Endothelial cell of umbilical vein (primary cell): ENCODE measurements at regions not wholly inside any gene's neighbourhood (a gene's known extent, or its start where the extent isn't known, plus 50 kb on each side); places are given as distances from the start of the nearest gene placed in this dataset.

Experiments
- CTCF ChIP-seq, 2 donors: IDR thresholded peaks; 1 replicate in 1 of 2; 2 replicates in 1 of 2; pipeline ENCODE4 v1.5.1; 2011; ENCODE audit warnings: low read length in 2 of 2, mild to moderate bottlenecking in 2 of 2, moderate library complexity in 2 of 2, control low read depth in 1 of 2, inconsistent platforms in 1 of 2, low read depth in 1 of 2; ENCODE audit not compliant: insufficient read depth in 1 of 2; ENCODE audit errors: extremely low read depth in 1 of 2
- EZH2 ChIP-seq: IDR thresholded peaks from 2 replicates; pipeline ENCODE4 v1.6.1; 2012; ENCODE audit warnings: borderline replicate concordance, low read depth, mild to moderate bottlenecking, moderate library complexity, low read length, inconsistent platforms; ENCODE audit not compliant: severe bottlenecking
- POLR2A ChIP-seq: IDR thresholded peaks from 2 replicates; pipeline ENCODE4 v1.6.1; 2012; ENCODE audit warnings: low read depth, mild to moderate bottlenecking, control low read depth, low read length

- TF ChIP-seq CTCF (IDR thresholded peaks at IDR 0.05; ENCODE audit: extremely low read depth in 1 of 2, insufficient read depth in 1 of 2, low read depth in 1 of 2, low read length in 2 of 2) (no peak), POLR2A (no peak), EZH2 (no peak)
Observed at GRCh38 chr6:86423571-86423970, 513.8 kb upstream of the HTR1E start.
